HG03280 (cell line): ENCODE measurements at regions not wholly inside any gene's neighbourhood (a gene's known extent, or its start where the extent isn't known, plus 50 kb on each side); places are given as distances from the start of the nearest gene placed in this dataset.
"Not testable (repeated sequence)": the region's sequence is repeated elsewhere in the genome, so short reads cannot be mapped to it uniquely, and the experiment has no call there.

Experiments
- ATAC-seq: cut with Tn5 transposase; IDR thresholded peaks from one replicate; pipeline ENCODE4 v1.9.1; 2021; ENCODE audit warnings: mild to moderate bottlenecking, moderate library complexity; ENCODE audit not compliant: unreplicated experiment

- ATAC-seq = no peak
Measured at GRCh38 chr2:765369-765768, 88.2 kb upstream of the TMEM18 start.

GRCh38 chr2:763766-764525, 86.7 kb upstream of the TMEM18 start:
- ATAC-seq = no peak

GRCh38 chr2:762646-763045, 85.4 kb upstream of the TMEM18 start:
- ATAC-seq = no peak

- no peak for ATAC-seq
Measured at GRCh38 chr2:761384-761783, 84.2 kb upstream of the TMEM18 start.

- ATAC-seq = no peak
Measured at GRCh38 chr2:760001-760400, 82.8 kb upstream of the TMEM18 start.

GRCh38 chr2:758073-758820, 81.0 kb upstream of the TMEM18 start:
- no peak for ATAC-seq

- no peak for ATAC-seq
Measured at GRCh38 chr2:753123-753522, 75.9 kb upstream of the TMEM18 start.

GRCh38 chr2:751474-751873, 74.3 kb upstream of the TMEM18 start:
- no peak for ATAC-seq

- no peak for ATAC-seq
Measured at GRCh38 chr2:750628-751027, 73.4 kb upstream of the TMEM18 start.

- no peak for ATAC-seq
Measured at GRCh38 chr2:747762-748351, 70.7 kb upstream of the TMEM18 start.

- ATAC-seq = no peak
Measured at GRCh38 chr2:746697-747096, 69.5 kb upstream of the TMEM18 start.

GRCh38 chr2:744088-744487, 66.9 kb upstream of the TMEM18 start:
- ATAC-seq = no peak

GRCh38 chr2:742221-742620, 65.0 kb upstream of the TMEM18 start:
- ATAC-seq = no peak

- no peak for ATAC-seq
Measured at GRCh38 chr2:741195-741496, 63.9 kb upstream of the TMEM18 start.

- not testable (repeated sequence) for ATAC-seq
Measured at GRCh38 chr2:740322-741194, 63.4 kb upstream of the TMEM18 start.

GRCh38 chr2:739864-740321, 62.7 kb upstream of the TMEM18 start:
- ATAC-seq = not testable (repeated sequence)

- no peak for ATAC-seq
Measured at GRCh38 chr2:736939-737338, 59.7 kb upstream of the TMEM18 start.

GRCh38 chr2:735670-736218, 58.5 kb upstream of the TMEM18 start:
- ATAC-seq = no peak

GRCh38 chr2:734496-734895, 57.3 kb upstream of the TMEM18 start:
- no peak for ATAC-seq

- ATAC-seq = no peak
Measured at GRCh38 chr2:733495-733894, 56.3 kb upstream of the TMEM18 start.

GRCh38 chr2:733001-733400, 55.8 kb upstream of the TMEM18 start:
- ATAC-seq = no peak
